Kidney epithelial cell (primary cell): ENCODE measurements at regions not wholly inside any gene's neighbourhood (a gene's known extent, or its start where the extent isn't known, plus 50 kb on each side); places are given as distances from the start of the nearest gene placed in this dataset.
"Not testable (repeated sequence)": the region's sequence is repeated elsewhere in the genome, so short reads cannot be mapped to it uniquely, and the experiment has no call there.

Experiments
- DNase-seq: peaks from one replicate; pipeline ENCODE4 v3.0.0-alpha.2; 2010; ENCODE audit warnings: low read depth
- H3K27me3 ChIP-seq: 2 replicates; pipeline ENCODE4 v1.6.0; 2011; ENCODE audit warnings: low read length; ENCODE audit not compliant: control insufficient read depth, insufficient read depth
- H3K36me3 ChIP-seq: 2 replicates; pipeline ENCODE4 v1.5.1; 2011; ENCODE audit warnings: low read length; ENCODE audit not compliant: control insufficient read depth, insufficient read depth
- H3K4me3 ChIP-seq: 2 replicates; pipeline ENCODE4 v1.5.1; 2011; ENCODE audit warnings: low read depth, mild to moderate bottlenecking, control low read depth, low read length
- CTCF ChIP-seq: IDR thresholded peaks from 2 replicates; pipeline ENCODE4 v1.5.1; 2011; ENCODE audit warnings: mild to moderate bottlenecking, moderate library complexity, low read length, control low read depth, inconsistent platforms; ENCODE audit not compliant: insufficient read depth, poor library complexity, severe bottlenecking

- no peak for TF ChIP-seq CTCF
- Histone ChIP-seq H3K27me3 (no peaks in the 10 kb centered on the region), H3K36me3 (no peaks in the 10 kb centered on the region), H3K4me3 (no peak overlapping the region)
- no peak for DNase-seq
Measured at GRCh38 chr13:100773429-100773828, 98.8 kb upstream of the TMTC4 start.

- Histone ChIP-seq H3K36me3 (no peaks in the 10 kb centered on the region), H3K27me3 (no peaks in the 10 kb centered on the region), H3K4me3 (no peak overlapping the region)
- no peak for DNase-seq
- no peak for TF ChIP-seq CTCF
Measured at GRCh38 chr13:100767192-100767591, 92.6 kb upstream of the TMTC4 start.

- H3K27me3 ChIP-seq, DNase-seq, H3K4me3 ChIP-seq, H3K36me3 ChIP-seq: not testable (repeated sequence)
Measured at GRCh38 chr13:100766570-100766969, 92.0 kb upstream of the TMTC4 start.

- no peak for TF ChIP-seq CTCF
- no peaks in the 10 kb centered on the region for H3K36me3 ChIP-seq
Measured at GRCh38 chr13:100764937-100765336, 90.3 kb upstream of the TMTC4 start.

GRCh38 chr13:100762126-100762525 is 87.5 kb upstream of the TMTC4 start:
- H3K36me3 ChIP-seq, H3K27me3 ChIP-seq, H3K4me3 ChIP-seq, DNase-seq: not testable (repeated sequence)

More at GRCh38 chr13:100764937-100765336, 90.3 kb upstream of the TMTC4 start:
- no peak overlapping the region for H3K4me3 ChIP-seq
- H3K27me3 ChIP-seq = no peaks in the 10 kb centered on the region
- DNase-seq = no peak

GRCh38 chr13:100755891-100756290 is 81.3 kb upstream of the TMTC4 start:
- TF ChIP-seq CTCF = no peak
- Histone ChIP-seq H3K27me3 (no peaks in the 10 kb centered on the region), H3K36me3 (no peaks in the 10 kb centered on the region), H3K4me3 (no peak overlapping the region)
- DNase-seq = no peak

GRCh38 chr13:100754459-100754858 is 79.9 kb upstream of the TMTC4 start:
- no peak for TF ChIP-seq CTCF
- no peak for DNase-seq
- no peak overlapping the region for H3K4me3 ChIP-seq
- no peaks in the 10 kb centered on the region for H3K27me3 ChIP-seq
- H3K36me3 ChIP-seq = no peaks in the 10 kb centered on the region
